GM12891 (cell line): ENCODE measurements at regions not wholly inside any gene's neighbourhood (a gene's known extent, or its start where the extent isn't known, plus 50 kb on each side); places are given as distances from the start of the nearest gene placed in this dataset.

Experiments
- PAX5 ChIP-seq: IDR thresholded peaks from 2 replicates; pipeline ENCODE4 v1.6.1; 2011; ENCODE audit warnings: low read length, moderate library complexity, mild to moderate bottlenecking; ENCODE audit not compliant: insufficient read depth, severe bottlenecking
- POLR2A ChIP-seq: IDR thresholded peaks from 2 replicates; pipeline ENCODE4 v1.6.1; 2011; ENCODE audit warnings: low read depth, low read length, control low read depth
- POLR2AphosphoS5 ChIP-seq: IDR thresholded peaks from 2 replicates; pipeline ENCODE4 v1.6.1; 2011; ENCODE audit warnings: low read depth, low read length, control low read depth
- POU2F2 ChIP-seq: IDR thresholded peaks from 2 replicates; pipeline ENCODE4 v1.6.1; 2011; ENCODE audit warnings: low read depth, mild to moderate bottlenecking, control low read depth, low read length, moderate library complexity
- SPI1 ChIP-seq: IDR thresholded peaks from 2 replicates; pipeline ENCODE4 v1.6.1; 2011; ENCODE audit warnings: low read depth, low read length, control low read depth
- TAF1 ChIP-seq: IDR thresholded peaks from 2 replicates; pipeline ENCODE4 v1.6.1; 2011; ENCODE audit warnings: low read depth, low read length, control low read depth

DNA sequence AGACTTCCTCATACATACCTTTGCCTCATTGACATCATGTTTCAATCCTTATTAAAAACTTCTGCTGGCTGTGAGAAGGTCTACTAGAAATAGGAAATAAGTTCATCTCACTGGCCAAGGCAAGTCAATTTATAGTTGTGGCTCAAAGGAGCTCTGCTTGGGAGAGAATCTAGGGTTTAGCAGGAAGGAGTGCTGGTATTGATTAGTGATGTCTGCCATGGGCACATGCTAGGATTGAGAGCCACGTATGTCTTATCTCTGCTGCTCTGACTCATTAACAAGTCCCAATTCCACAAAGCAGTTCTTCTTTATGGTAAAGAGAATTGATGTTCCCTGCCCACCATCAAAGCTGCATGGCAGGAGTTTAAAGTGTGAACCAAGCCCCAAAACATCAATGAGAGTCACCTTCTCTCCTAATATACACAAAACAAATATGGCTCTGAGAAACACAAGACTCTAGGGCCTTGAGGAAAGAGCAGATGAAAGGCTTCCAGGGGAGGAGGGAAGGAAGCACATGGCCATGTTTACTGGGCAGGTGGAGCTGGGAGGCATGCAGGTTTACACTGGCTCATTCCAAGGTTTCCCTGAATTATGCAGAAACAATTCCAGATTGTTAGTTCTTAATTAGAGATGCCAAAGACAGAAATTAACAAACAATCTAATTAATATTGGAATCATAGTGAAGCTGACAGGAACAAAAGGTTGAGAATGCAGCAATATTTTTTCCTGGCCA lies 931.9 kb upstream of the TMEM132C start:
- TF ChIP-seq POLR2A: no peak
- no peak for TF ChIP-seq TAF1
- no peak for TF ChIP-seq POLR2AphosphoS5
- TF ChIP-seq PAX5: no peak
- TF ChIP-seq SPI1: no peak
- TF ChIP-seq POU2F2: no peak
